OCI-LY3 (cell line): ENCODE measurements at regions not wholly inside any gene's neighbourhood (a gene's known extent, or its start where the extent isn't known, plus 50 kb on each side); places are given as distances from the start of the nearest gene placed in this dataset.

ENCODE experiments used
- H2AFZ ChIP-seq: fragments of 200-600, 300-600 bp; shearing (Covaris generic); 2 replicates; pipeline ENCODE4 v1.6.0; 2014; ENCODE audit warnings: antibody characterized with exemption, low read depth, low read length
- H3K27ac ChIP-seq: fragments of 200-600, 300-600 bp; sonication (generic); 2 replicates; pipeline ENCODE4 v1.5.1; 2014; ENCODE audit warnings: mild to moderate bottlenecking, low read length, moderate library complexity, mixed read lengths
- H3K27me3 ChIP-seq: fragments of 200-600, 300-600 bp; sonication (generic); 2 replicates; pipeline ENCODE4 v1.6.1; 2014; ENCODE audit warnings: low read depth, low read length, mixed read lengths
- H3K36me3 ChIP-seq: fragments of 200-600, 300-600 bp; sonication (generic); replicated peaks from 2 replicates; pipeline ENCODE3; 2014; ENCODE audit warnings: low read depth, low read length, mixed read lengths
- H3K4me1 ChIP-seq: fragments of 300-600, 200-600 bp; sonication (generic); 2 replicates; pipeline ENCODE4 v1.6.1; 2014; ENCODE audit warnings: low read length, mixed read lengths
- H3K4me2 ChIP-seq: fragments of 200-600, 300-600 bp; sonication (generic); 2 replicates; pipeline ENCODE4 v1.6.1; 2014; ENCODE audit warnings: low read length, mixed read lengths
- H3K4me3 ChIP-seq: fragments of 300-600, 200-600 bp; sonication (generic); 2 replicates; pipeline ENCODE4 v1.5.1; 2014; ENCODE audit warnings: antibody characterized with exemption, mild to moderate bottlenecking, low read length, moderate library complexity
- H3K79me2 ChIP-seq: fragments of 300-600, 200-600 bp; shearing (Covaris generic); 2 replicates; pipeline ENCODE4 v1.6.1; 2014; ENCODE audit warnings: mild to moderate bottlenecking, low read length, mixed read lengths
- H3K9ac ChIP-seq: fragments of 300-600, 200-600 bp; shearing (Covaris generic); 2 replicates; pipeline ENCODE4 v1.6.0; 2014; ENCODE audit warnings: mild to moderate bottlenecking, low read length, moderate library complexity
- H3K9me3 ChIP-seq: fragments of 200-600, 300-600 bp; shearing (Covaris generic); 2 replicates; pipeline ENCODE4 v1.6.1; 2014; ENCODE audit warnings: low read length, mixed read lengths; ENCODE audit not compliant: insufficient read depth
- H4K20me1 ChIP-seq: fragments of 200-600, 300-600 bp; sonication (generic); 2 replicates; pipeline ENCODE4 v1.6.1; 2016; ENCODE audit warnings: low read length, mixed read lengths; ENCODE audit not compliant: insufficient read depth
- CTCF ChIP-seq: fragments of 200-600, 300-600 bp; sonication (generic); IDR thresholded peaks from 2 replicates; pipeline ENCODE4 v1.5.1; 2014; ENCODE audit warnings: antibody characterized with exemption, low read length, low read depth
- EZH2phosphoT487 ChIP-seq: fragments of 200-600 bp; shearing (Covaris generic); IDR thresholded peaks from 2 replicates; pipeline ENCODE4 v1.6.1; 2018; ENCODE audit warnings: antibody characterized with exemption, mixed run types, low read depth

GRCh38 chr6:147005499-147005898, 198.7 kb upstream of the STXBP5 start:
- Histone ChIP-seq H3K27ac (no peak overlapping the region), H3K9me3 (no peaks in the 10 kb centered on the region), H3K36me3 (no peaks in the 10 kb centered on the region), H3K27me3 (no peaks in the 10 kb centered on the region), H4K20me1 (no peaks in the 10 kb centered on the region), H3K79me2 (no peaks in the 10 kb centered on the region), H3K9ac (no peak overlapping the region), H3K4me1 (no peaks in the 10 kb centered on the region), H3K4me3 (no peak overlapping the region), H3K4me2 (no peak overlapping the region), H2AFZ (no peak overlapping the region)
- TF ChIP-seq EZH2phosphoT487, result no peak
- 0 out of 2 replicates have a peak, but pooled peaks have one; percentile 7 for TF ChIP-seq CTCF

- Histone ChIP-seq H3K27me3 (no peaks in the 10 kb centered on the region), H3K36me3 (no peaks in the 10 kb centered on the region), H3K79me2 (no peaks in the 10 kb centered on the region), H3K4me1 (no peaks in the 10 kb centered on the region), H4K20me1 (no peaks in the 10 kb centered on the region), H3K27ac (no peak overlapping the region), H3K4me2 (no peak overlapping the region), H2AFZ (no peak overlapping the region), H3K9ac (no peak overlapping the region), H3K4me3 (no peak overlapping the region), H3K9me3 (no peaks in the 10 kb centered on the region)
- no peak for TF ChIP-seq CTCF
- no peak for TF ChIP-seq EZH2phosphoT487
Observed at GRCh38 chr6:147007441-147007840, 196.8 kb upstream of the STXBP5 start.

- Histone ChIP-seq H4K20me1 (no peaks in the 10 kb centered on the region), H3K36me3 (no peaks in the 10 kb centered on the region), H3K9me3 (no peaks in the 10 kb centered on the region), H3K27ac (no peak overlapping the region), H3K4me1 (no peaks in the 10 kb centered on the region), H3K27me3 (no peaks in the 10 kb centered on the region), H2AFZ (no peak overlapping the region), H3K4me2 (no peak overlapping the region), H3K9ac (no peak overlapping the region), H3K79me2 (no peaks in the 10 kb centered on the region), H3K4me3 (no peak overlapping the region)
- TF ChIP-seq CTCF, result no peak
- TF ChIP-seq EZH2phosphoT487, result no peak
Observed at GRCh38 chr6:147009358-147009757, 194.9 kb upstream of the STXBP5 start.

- no peaks in the 10 kb centered on the region for H3K27me3 ChIP-seq
- no peak overlapping the region for H3K27ac ChIP-seq
- H4K20me1 ChIP-seq, result no peaks in the 10 kb centered on the region
- no peak overlapping the region for H2AFZ ChIP-seq
- no peaks in the 10 kb centered on the region for H3K9me3 ChIP-seq
- H3K9ac ChIP-seq, result no peak overlapping the region
- H3K79me2 ChIP-seq, result no peaks in the 10 kb centered on the region
- no peaks in the 10 kb centered on the region for H3K36me3 ChIP-seq
- H3K4me1 ChIP-seq, result no peaks in the 10 kb centered on the region
- H3K4me3 ChIP-seq, result no peak overlapping the region
- H3K4me2 ChIP-seq, result no peak overlapping the region
- no peak for TF ChIP-seq CTCF
- no peak for TF ChIP-seq EZH2phosphoT487
Observed at GRCh38 chr6:147015674-147016073, 188.5 kb upstream of the STXBP5 start.
